ENCODE measurements at regions not wholly inside any gene's neighbourhood (a gene's known extent, or its start where the extent isn't known, plus 50 kb on each side); places are given as distances from the start of the nearest gene placed in this dataset.

DNA sequence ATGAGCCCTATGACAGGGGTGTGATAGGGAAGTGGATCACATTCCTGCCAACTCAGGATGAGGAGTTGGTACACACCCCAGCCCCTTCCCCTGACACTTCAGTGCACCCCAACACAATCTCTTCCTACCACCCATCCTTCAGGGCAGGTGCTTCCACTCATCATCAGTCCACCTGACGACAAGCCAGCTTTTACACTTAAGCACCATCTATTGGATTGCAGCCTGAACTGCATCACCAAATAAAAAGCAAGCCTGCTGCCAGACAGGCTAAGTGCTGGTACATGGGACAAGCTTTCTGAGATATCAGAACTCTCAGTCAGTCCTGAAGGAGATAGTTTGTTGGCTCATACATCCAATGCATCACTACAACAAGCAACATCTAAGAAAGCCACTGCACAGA lies 69.0 kb upstream of the TMEM200A start:
- H3K4me3 ChIP-seq (ENCODE audit: insufficient read length, low read depth) = no peak overlapping the region
- no peak overlapping the region for H3K9ac ChIP-seq (ENCODE audit: insufficient read length, low read depth)
- H3K27me3 ChIP-seq (ENCODE audit: insufficient read depth, insufficient read length) = no peaks in the 10 kb centered on the region
- H3K9me3 ChIP-seq (ENCODE audit: insufficient read depth, low read length) = no peaks in the 10 kb centered on the region
- no peaks in the 10 kb centered on the region for H3K4me1 ChIP-seq (ENCODE audit: insufficient read depth, insufficient read length)
- H3K36me3 ChIP-seq (ENCODE audit: insufficient read depth, insufficient read length, low read length) = no peaks in the 10 kb centered on the region
- TF ChIP-seq SUZ12 (IDR thresholded peaks at IDR 0.05; ENCODE audit: extremely low read depth, insufficient read depth, insufficient read length) = no peak
- TF ChIP-seq ZNF274 (IDR thresholded peaks at IDR 0.05; ENCODE audit: low read depth, low read length) = no peak
- TF ChIP-seq YY1 (IDR thresholded peaks at IDR 0.05; ENCODE audit: insufficient read depth, insufficient read length) = no peak
- DNase-seq (ENCODE audit: low read depth, low spot score) = no peak

- peak; percentile 44 for DNase-seq (ENCODE audit: low read depth, low spot score)
- H3K9ac ChIP-seq (ENCODE audit: insufficient read length, low read depth) = no peak overlapping the region
- H3K27me3 ChIP-seq (ENCODE audit: insufficient read depth, insufficient read length) = no peaks in the 10 kb centered on the region
- no peaks in the 10 kb centered on the region for H3K4me1 ChIP-seq (ENCODE audit: insufficient read depth, insufficient read length)
- no peak for TF ChIP-seq YY1 (IDR thresholded peaks at IDR 0.05; ENCODE audit: insufficient read depth, insufficient read length)
- TF ChIP-seq ZNF274 (IDR thresholded peaks at IDR 0.05; ENCODE audit: low read depth, low read length) = no peak
- TF ChIP-seq SUZ12 (IDR thresholded peaks at IDR 0.05; ENCODE audit: extremely low read depth, insufficient read depth, insufficient read length) = no peak
- no peak overlapping the region for H3K4me3 ChIP-seq (ENCODE audit: insufficient read length, low read depth)
- no peaks in the 10 kb centered on the region for H3K36me3 ChIP-seq (ENCODE audit: insufficient read depth, insufficient read length, low read length)
- no peaks in the 10 kb centered on the region for H3K9me3 ChIP-seq (ENCODE audit: insufficient read depth, low read length)
Measured at GRCh38 chr6:130293800-130294199, 71.0 kb upstream of the SAMD3 start.

GRCh38 chr6:130288065-130288464 lies 65.3 kb upstream of the SAMD3 start:
- H3K36me3 ChIP-seq (ENCODE audit: insufficient read depth, insufficient read length, low read length) = no peaks in the 10 kb centered on the region
- DNase-seq (ENCODE audit: low read depth, low spot score) = no peak
- TF ChIP-seq SUZ12 (IDR thresholded peaks at IDR 0.05; ENCODE audit: extremely low read depth, insufficient read depth, insufficient read length) (no peak), YY1 (IDR thresholded peaks at IDR 0.05; ENCODE audit: insufficient read depth, insufficient read length) (no peak), ZNF274 (IDR thresholded peaks at IDR 0.05; ENCODE audit: low read depth, low read length) (no peak)
- H3K4me3 ChIP-seq (ENCODE audit: insufficient read length, low read depth) = no peak overlapping the region
- no peaks in the 10 kb centered on the region for H3K4me1 ChIP-seq (ENCODE audit: insufficient read depth, insufficient read length)
- H3K9ac ChIP-seq (ENCODE audit: insufficient read length, low read depth) = no peak overlapping the region
- H3K27me3 ChIP-seq (ENCODE audit: insufficient read depth, insufficient read length) = no peaks in the 10 kb centered on the region
- H3K9me3 ChIP-seq (ENCODE audit: insufficient read depth, low read length) = no peaks in the 10 kb centered on the region

DNA sequence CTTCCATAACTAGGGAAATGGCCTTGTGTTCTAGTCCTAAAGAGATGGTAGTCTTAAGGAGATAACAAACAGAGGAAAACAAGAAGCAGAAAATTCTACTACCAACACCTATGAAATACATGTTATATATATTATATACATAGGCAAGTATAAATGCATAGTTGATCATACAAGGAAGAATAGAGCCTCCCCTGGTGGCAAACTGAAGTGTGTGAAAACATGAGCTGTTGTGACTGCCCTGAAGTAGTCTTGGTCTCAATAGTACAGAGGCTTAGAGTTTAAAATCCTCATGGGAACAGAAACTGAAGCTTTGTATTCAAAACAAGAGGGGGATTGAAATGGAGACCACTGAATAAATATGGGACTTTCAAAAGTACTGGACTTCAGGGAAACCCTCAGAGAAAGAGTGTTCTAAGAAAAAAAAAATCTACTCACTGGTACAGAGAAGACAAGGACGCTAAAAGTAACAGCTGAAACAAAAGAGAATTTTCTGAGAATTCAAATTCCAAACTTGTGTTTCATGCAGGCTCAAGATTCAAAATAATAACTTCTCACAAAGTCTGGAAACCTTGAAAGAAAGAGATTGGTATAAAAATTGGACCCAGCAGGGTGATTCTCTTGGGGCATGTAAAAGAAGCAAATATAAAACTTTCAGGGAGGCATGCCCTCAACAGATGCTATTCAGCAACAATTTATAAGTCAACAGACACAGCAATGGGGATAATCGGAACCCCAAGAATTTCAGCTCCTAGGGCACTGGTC lies 59.7 kb upstream of the SAMD3 start:
- Histone ChIP-seq H3K9me3 (ENCODE audit: insufficient read depth, low read length) (no peaks in the 10 kb centered on the region), H3K36me3 (ENCODE audit: insufficient read depth, insufficient read length, low read length) (no peaks in the 10 kb centered on the region), H3K27me3 (ENCODE audit: insufficient read depth, insufficient read length) (no peaks in the 10 kb centered on the region), H3K4me1 (ENCODE audit: insufficient read depth, insufficient read length) (no peaks in the 10 kb centered on the region), H3K4me3 (ENCODE audit: insufficient read length, low read depth) (no peak overlapping the region), H3K9ac (ENCODE audit: insufficient read length, low read depth) (no peak overlapping the region)
- DNase-seq (ENCODE audit: low read depth, low spot score) = peak; percentile 1
- TF ChIP-seq YY1 (IDR thresholded peaks at IDR 0.05; ENCODE audit: insufficient read depth, insufficient read length) (no peak), ZNF274 (IDR thresholded peaks at IDR 0.05; ENCODE audit: low read depth, low read length) (no peak), SUZ12 (IDR thresholded peaks at IDR 0.05; ENCODE audit: extremely low read depth, insufficient read depth, insufficient read length) (no peak)

DNA sequence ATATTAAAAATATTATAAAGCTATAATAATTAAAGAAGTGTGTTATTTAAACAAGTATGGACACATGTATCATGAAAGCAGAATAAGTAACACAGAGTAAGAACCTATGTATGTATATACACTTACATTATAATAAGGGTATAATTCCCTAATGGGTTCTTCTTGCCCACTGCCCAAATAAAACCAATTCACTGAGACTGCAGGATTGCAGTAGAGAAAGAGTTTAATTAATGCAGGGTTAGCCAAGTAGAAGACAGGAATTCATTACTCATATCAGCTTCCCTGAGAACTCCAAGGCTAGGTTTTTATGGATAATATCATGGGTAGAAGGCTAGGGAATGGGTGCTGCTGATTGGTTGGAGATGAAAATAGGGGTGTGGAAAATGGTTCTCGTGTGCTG lies 53.8 kb upstream of the SAMD3 start:
- H3K4me3 ChIP-seq (ENCODE audit: insufficient read length, low read depth) = no peak overlapping the region
- no peak for DNase-seq (ENCODE audit: low read depth, low spot score)

DNA sequence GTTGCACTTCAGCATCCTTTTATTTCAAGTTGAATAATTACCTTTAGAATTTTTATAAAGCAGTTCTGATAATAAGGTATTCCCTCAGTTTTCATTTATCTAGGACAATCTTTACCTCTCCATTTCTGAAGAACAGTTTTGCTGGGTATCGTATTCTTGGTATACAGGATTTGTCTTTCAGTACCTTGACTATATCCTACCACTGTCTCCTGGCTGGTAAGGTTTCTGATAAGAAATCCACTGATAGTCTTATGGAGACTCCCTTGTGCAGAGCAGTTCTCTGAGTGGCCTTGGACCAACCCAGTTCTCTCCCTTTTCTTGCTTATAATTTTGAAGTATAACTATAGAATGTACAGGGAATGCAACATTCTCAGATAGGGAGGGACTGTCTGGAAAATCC lies 51.3 kb upstream of the SAMD3 start:
- Histone ChIP-seq H3K9ac (ENCODE audit: insufficient read length, low read depth) (no peak overlapping the region), H3K36me3 (ENCODE audit: insufficient read depth, insufficient read length, low read length) (no peaks in the 10 kb centered on the region), H3K27me3 (ENCODE audit: insufficient read depth, insufficient read length) (no peaks in the 10 kb centered on the region), H3K4me3 (ENCODE audit: insufficient read length, low read depth) (no peak overlapping the region), H3K4me1 (ENCODE audit: insufficient read depth, insufficient read length) (no peaks in the 10 kb centered on the region), H3K9me3 (ENCODE audit: insufficient read depth, low read length) (peaks cover 41% of the 10 kb centered on the region)
- TF ChIP-seq YY1 (IDR thresholded peaks at IDR 0.05; ENCODE audit: insufficient read depth, insufficient read length) = no peak
- TF ChIP-seq ZNF274 (IDR thresholded peaks at IDR 0.05; ENCODE audit: low read depth, low read length) = no peak
- TF ChIP-seq SUZ12 (IDR thresholded peaks at IDR 0.05; ENCODE audit: extremely low read depth, insufficient read depth, insufficient read length) = no peak
- no peak for DNase-seq (ENCODE audit: low read depth, low spot score)

More for the DNA sequence above, 53.8 kb upstream of the SAMD3 start:
- Histone ChIP-seq H3K4me1 (ENCODE audit: insufficient read depth, insufficient read length) (no peaks in the 10 kb centered on the region), H3K9ac (ENCODE audit: insufficient read length, low read depth) (no peak overlapping the region), H3K9me3 (ENCODE audit: insufficient read depth, low read length) (peaks cover 41% of the 10 kb centered on the region), H3K36me3 (ENCODE audit: insufficient read depth, insufficient read length, low read length) (no peaks in the 10 kb centered on the region), H3K27me3 (ENCODE audit: insufficient read depth, insufficient read length) (no peaks in the 10 kb centered on the region)
- TF ChIP-seq YY1 (IDR thresholded peaks at IDR 0.05; ENCODE audit: insufficient read depth, insufficient read length) (no peak), ZNF274 (IDR thresholded peaks at IDR 0.05; ENCODE audit: low read depth, low read length) (no peak), SUZ12 (IDR thresholded peaks at IDR 0.05; ENCODE audit: extremely low read depth, insufficient read depth, insufficient read length) (no peak)

Data from NT2/D1 (cell line).